Lower leg skin (tissue), 3 donors: ENCODE measurements at regions not wholly inside any gene's neighbourhood (a gene's known extent, or its start where the extent isn't known, plus 50 kb on each side); places are given as distances from the start of the nearest gene placed in this dataset.

Source experiments
- POLR2A ChIP-seq, 2 donors: fragments of 450-650 bp; IDR thresholded peaks; one replicate each; pipeline ENCODE4 v1.6.1; 2016 to 2017; ENCODE audit warnings: antibody characterized with exemption in 2 of 2, mild to moderate bottlenecking in 1 of 2, moderate library complexity in 1 of 2
- TF ChIP-seq, protein P1 (sequence below), 3 donors: fragments of 450-650 bp; IDR thresholded peaks; one replicate each; pipeline ENCODE4 v1.5.1; 2016; ENCODE audit warnings: antibody characterized with exemption in 3 of 3, mild to moderate bottlenecking in 3 of 3, moderate library complexity in 2 of 3

DNA sequence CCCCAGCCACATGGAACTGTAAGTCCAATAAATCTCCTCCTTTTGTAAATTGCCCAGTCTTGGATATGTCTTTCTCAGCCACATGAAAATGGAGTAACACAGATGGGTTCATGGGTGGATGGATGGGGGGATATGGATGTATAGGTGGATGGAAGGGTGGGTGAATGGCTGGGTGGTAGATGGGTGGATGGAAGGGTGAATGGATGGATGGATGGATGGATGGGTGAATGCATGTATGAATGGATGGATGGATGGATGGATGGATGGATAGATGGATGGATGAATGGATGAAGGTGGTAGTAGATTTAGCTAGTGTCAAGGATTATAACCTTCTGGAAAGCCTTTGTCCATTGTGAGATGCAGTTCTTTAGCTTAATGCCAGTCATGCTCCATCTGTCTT, 146.1 kb upstream of the ATP2B2 start:
- TF ChIP-seq, protein P1, sequence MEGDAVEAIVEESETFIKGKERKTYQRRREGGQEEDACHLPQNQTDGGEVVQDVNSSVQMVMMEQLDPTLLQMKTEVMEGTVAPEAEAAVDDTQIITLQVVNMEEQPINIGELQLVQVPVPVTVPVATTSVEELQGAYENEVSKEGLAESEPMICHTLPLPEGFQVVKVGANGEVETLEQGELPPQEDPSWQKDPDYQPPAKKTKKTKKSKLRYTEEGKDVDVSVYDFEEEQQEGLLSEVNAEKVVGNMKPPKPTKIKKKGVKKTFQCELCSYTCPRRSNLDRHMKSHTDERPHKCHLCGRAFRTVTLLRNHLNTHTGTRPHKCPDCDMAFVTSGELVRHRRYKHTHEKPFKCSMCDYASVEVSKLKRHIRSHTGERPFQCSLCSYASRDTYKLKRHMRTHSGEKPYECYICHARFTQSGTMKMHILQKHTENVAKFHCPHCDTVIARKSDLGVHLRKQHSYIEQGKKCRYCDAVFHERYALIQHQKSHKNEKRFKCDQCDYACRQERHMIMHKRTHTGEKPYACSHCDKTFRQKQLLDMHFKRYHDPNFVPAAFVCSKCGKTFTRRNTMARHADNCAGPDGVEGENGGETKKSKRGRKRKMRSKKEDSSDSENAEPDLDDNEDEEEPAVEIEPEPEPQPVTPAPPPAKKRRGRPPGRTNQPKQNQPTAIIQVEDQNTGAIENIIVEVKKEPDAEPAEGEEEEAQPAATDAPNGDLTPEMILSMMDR (IDR thresholded peaks at IDR 0.05): no peak
- no peak for TF ChIP-seq POLR2A (IDR thresholded peaks at IDR 0.05)
